ENCODE measurements at regions not wholly inside any gene's neighbourhood (a gene's known extent, or its start where the extent isn't known, plus 50 kb on each side); places are given as distances from the start of the nearest gene placed in this dataset.

DNA sequence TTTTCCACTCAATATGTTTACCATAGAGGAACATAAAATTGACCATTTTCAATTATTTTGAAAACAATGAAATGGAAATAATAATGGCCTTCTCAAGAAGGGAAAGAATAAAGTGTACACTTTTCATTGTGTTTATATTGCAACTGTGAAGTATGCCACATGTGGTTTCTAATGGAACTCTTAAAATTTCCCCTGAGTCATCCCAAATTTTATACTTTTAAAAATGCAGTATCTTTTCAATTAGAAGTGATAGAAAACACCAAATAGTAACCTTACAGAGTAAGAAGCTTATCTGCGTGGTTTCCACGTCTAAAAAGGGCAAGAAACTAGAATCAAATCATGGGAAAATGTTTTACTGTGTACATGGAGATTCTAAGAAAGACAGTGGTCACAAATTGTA, 70.0 kb downstream of the SCG2 start:
- H3K27ac ChIP-seq: no peak overlapping the region
- no peak overlapping the region for H3K4me3 ChIP-seq
- H3K36me3 ChIP-seq: no peaks in the 10 kb centered on the region
- WGBS, 2 donors: 51 to 53% methylated on average over 2 of the region's 2 CpGs
- TF ChIP-seq, protein P1, sequence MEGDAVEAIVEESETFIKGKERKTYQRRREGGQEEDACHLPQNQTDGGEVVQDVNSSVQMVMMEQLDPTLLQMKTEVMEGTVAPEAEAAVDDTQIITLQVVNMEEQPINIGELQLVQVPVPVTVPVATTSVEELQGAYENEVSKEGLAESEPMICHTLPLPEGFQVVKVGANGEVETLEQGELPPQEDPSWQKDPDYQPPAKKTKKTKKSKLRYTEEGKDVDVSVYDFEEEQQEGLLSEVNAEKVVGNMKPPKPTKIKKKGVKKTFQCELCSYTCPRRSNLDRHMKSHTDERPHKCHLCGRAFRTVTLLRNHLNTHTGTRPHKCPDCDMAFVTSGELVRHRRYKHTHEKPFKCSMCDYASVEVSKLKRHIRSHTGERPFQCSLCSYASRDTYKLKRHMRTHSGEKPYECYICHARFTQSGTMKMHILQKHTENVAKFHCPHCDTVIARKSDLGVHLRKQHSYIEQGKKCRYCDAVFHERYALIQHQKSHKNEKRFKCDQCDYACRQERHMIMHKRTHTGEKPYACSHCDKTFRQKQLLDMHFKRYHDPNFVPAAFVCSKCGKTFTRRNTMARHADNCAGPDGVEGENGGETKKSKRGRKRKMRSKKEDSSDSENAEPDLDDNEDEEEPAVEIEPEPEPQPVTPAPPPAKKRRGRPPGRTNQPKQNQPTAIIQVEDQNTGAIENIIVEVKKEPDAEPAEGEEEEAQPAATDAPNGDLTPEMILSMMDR (IDR thresholded peaks at IDR 0.05): no peak
- H3K9me3 ChIP-seq: no peaks in the 10 kb centered on the region
- H3K27me3 ChIP-seq: no peaks in the 10 kb centered on the region
- intact Hi-C loops (cut with DNase I): no loop called here
- H3K4me1 ChIP-seq: no peaks in the 10 kb centered on the region
- ATAC-seq (no peak), DNase-seq (no peak), FAIRE-seq (no peak)

DNA sequence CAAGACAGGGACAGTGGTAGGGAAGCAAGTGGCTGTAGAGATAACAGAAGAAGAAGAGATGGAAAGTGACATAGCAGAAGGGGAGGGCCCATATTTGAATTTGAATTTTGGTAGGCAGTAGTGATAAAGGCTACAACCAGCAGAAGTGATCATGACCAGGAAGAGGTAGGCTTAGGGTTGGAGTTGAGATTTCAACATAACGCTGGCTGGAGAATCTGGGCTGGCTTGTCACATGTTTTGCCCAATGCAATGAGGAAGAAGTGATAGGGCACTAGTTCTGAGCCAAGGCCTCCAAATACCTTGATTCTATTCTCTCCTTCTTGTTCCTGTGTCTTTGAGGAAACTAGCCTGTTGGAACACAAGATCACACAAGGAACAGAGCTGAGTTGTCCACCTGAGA, 69.4 kb downstream of the SCG2 start:
- 85 to 86% methylated on average over 1 of the region's 1 CpG for WGBS, 2 donors
- TF ChIP-seq, protein P1 (IDR thresholded peaks at IDR 0.05): no peak
- intact Hi-C loops (cut with DNase I): no loop called here
- ATAC-seq: no peak
- no peak for FAIRE-seq
- H3K9me3 ChIP-seq: no peaks in the 10 kb centered on the region
- no peaks in the 10 kb centered on the region for H3K4me1 ChIP-seq
- DNase-seq: no peak
- no peak overlapping the region for H3K27ac ChIP-seq
- no peaks in the 10 kb centered on the region for H3K27me3 ChIP-seq
- H3K36me3 ChIP-seq: no peaks in the 10 kb centered on the region
- H3K4me3 ChIP-seq: no peak overlapping the region

DNA sequence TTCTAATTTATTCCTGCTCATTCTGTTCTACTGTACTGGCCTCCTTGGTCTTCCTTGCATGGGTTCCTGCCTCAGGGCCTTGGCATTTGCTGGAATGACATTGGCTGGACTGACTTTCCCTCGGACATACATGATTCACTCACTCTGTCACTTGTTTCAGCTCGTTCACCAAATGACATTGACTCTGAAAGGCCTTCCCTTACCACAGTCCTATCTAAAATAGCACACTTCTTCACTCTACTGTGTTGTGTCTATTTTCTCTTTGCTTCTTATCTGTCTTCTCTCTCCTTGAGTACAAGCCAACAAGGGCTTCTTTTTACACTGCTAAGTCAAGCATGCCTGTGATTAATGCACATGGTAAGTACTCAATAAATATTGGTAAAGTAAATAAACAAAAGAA, 65.6 kb downstream of the SCG2 start:
- H3K27me3 ChIP-seq: no peaks in the 10 kb centered on the region
- H3K36me3 ChIP-seq: no peaks in the 10 kb centered on the region
- 47 to 60% methylated on average over 2 of the region's 2 CpGs for WGBS, 2 donors
- ATAC-seq: no peak
- intact Hi-C loops (cut with DNase I): no loop called here
- H3K27ac ChIP-seq: no peak overlapping the region
- DNase-seq: no peak
- peaks cover 0 to 6% (median 0%) of the 10 kb centered on the region in 3 donors for H3K4me1 ChIP-seq
- TF ChIP-seq, protein P1 (IDR thresholded peaks at IDR 0.05): no peak
- FAIRE-seq: no peak
- no peaks in the 10 kb centered on the region for H3K9me3 ChIP-seq
- no peak overlapping the region for H3K4me3 ChIP-seq

DNA sequence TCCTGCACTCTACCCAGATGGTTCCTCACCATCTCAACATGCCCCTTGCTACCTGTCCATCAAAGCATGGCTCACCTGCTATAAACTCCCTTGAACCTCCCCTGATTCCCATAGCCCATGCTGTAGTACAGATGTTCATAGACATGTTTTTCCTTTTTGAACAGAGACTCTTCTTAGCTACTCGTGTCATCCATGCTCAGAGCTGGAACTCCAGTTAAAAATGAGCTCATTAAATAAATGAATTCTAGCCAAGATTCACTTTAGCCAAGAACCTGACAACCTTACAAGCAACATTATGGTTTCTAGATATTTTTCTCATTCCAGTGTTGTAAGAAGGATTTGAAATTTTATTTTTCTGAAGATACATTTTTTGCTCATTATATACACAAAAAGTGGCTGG, 65.0 kb downstream of the SCG2 start:
- FAIRE-seq (no peak), ATAC-seq (no peak), DNase-seq (no peak)
- Histone ChIP-seq H3K27ac (no peak overlapping the region), H3K27me3 (no peaks in the 10 kb centered on the region), H3K4me1 (peaks cover 0 to 6% (median 0%) of the 10 kb centered on the region in 3 donors), H3K36me3 (no peaks in the 10 kb centered on the region), H3K4me3 (no peak overlapping the region), H3K9me3 (no peaks in the 10 kb centered on the region)
- intact Hi-C loops (cut with DNase I): no loop called here
- TF ChIP-seq, protein P1 (IDR thresholded peaks at IDR 0.05): no peak
- 47 to 51% methylated on average over 1 of the region's 1 CpG for WGBS, 2 donors

DNA sequence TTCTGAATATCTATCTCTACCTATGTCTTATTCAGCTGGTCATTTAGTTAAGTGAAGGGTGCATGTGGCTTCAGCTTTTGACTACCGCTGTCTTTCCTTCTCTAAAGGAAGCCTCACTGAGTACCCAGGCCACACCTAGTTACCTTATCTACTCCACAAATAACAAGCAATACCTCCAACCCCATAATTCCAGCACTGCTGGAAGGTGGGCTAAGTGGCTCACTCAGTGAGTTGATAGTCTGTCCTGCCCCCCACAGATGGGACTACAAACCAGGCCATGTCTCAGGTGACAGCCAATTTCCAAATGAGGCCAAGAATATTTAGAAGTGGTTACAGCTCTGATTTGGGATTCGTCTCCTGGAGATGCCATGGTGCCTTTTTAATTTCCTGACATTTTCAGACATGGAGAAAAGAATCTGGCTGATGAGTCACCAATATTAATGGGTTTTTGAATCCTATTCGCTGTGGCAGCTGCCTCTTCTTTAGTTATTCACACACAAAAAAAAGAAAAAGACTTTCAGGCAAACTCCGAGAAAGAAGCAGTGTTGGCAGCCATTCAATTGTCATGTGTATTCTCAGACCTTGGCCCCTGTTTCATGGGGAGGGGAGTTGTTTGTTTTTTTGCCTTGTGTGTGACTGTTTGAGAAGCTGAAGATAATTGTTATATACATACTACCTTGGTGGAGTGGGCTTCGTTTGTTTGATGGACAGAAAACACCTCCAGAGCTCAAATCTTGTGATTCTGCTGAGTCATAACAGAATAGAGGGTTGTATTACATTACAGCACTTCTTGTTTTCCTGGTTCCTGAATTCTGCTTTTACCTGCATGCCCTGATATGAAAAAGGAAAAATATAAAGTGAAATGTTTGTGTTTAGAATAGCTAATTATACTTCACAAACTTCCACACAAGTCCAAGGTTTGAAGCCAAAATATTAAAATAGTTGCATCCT, 64.2 kb downstream of the SCG2 start:
- intact Hi-C loops (cut with DNase I): no loop called here
- Histone ChIP-seq H3K27me3 (no peaks in the 10 kb centered on the region), H3K4me3 (no peak overlapping the region), H3K9me3 (no peaks in the 10 kb centered on the region), H3K27ac (no peak overlapping the region), H3K4me1 (peaks cover 0 to 6% (median 0%) of the 10 kb centered on the region in 3 donors), H3K36me3 (no peaks in the 10 kb centered on the region)
- TF ChIP-seq, protein P1 (IDR thresholded peaks at IDR 0.05): no peak
- whole genome bisulfite sequencing, 2 donors: 39 to 42% methylated on average over 5 of the region's 5 CpGs
- DNase-seq (no peak), FAIRE-seq (no peak), ATAC-seq (peak in 2 of 4 donors; percentile 56 to 60)
